ENCODE measurements at regions not wholly inside any gene's neighbourhood (a gene's known extent, or its start where the extent isn't known, plus 50 kb on each side); places are given as distances from the start of the nearest gene placed in this dataset.

DNA sequence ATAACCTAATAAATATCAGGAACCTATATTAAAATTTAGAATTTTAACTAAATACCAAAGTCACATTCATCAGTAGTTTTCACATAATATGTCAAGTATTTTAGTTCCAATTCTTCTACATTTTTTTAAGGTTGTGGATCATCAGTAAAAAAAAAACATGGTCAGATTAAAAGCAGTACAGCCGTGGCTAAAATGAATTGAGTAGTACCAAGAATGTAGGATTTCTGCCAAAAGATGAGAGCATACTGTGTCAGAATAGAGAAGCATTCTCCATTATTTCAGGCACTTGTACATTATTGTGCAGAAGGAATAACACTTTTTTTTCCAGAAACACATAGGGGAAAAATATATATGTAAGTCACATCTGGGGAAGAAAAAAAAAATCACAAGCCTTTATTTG lies 1176.1 kb downstream of the CDH11 start:
- no peak for DNase-seq
- Mint-ChIP-seq H3K27me3 (no peaks in the 10 kb centered on the region), H3K4me1 (no peaks in the 10 kb centered on the region)

DNA sequence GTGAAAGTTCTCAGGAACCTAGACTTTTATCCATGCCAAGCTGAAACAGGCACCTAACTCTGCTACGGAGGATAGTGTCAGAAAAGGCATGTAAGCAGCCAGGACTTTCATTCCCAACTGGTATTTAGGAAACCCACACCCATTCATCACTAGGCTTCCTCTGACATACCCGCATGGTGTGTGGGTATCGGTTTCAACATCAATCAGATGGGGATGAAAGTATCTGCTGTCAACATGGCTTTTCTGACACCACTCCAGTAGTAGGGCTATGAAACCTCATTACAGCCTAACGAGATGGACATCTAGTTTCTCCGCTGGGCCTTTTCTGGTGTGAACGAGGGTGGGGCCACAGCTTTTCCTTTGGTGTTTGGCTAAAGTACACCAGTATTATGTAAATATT lies 1178.3 kb downstream of the CDH11 start:
- no peak for ATAC-seq
- intact Hi-C loops (cut with DNase I, micrococcal nuclease): no loop called here

More for the DNA sequence above, 1176.1 kb downstream of the CDH11 start:
- H3K36me3 Mint-ChIP-seq (ENCODE audit: low read depth): no peaks in the 10 kb centered on the region
- ChIA-PET CTCF (no interaction called here), POLR2A (no interaction called here)
- intact Hi-C loops (cut with DNase I, micrococcal nuclease): no loop called here
- ATAC-seq: no peak
- H3K9me3 Mint-ChIP-seq (ENCODE audit: low read depth): peaks cover 11% of the 10 kb centered on the region
- no peak overlapping the region for H3K4me3 Mint-ChIP-seq
- H3K27ac Mint-ChIP-seq: no peak overlapping the region

DNA sequence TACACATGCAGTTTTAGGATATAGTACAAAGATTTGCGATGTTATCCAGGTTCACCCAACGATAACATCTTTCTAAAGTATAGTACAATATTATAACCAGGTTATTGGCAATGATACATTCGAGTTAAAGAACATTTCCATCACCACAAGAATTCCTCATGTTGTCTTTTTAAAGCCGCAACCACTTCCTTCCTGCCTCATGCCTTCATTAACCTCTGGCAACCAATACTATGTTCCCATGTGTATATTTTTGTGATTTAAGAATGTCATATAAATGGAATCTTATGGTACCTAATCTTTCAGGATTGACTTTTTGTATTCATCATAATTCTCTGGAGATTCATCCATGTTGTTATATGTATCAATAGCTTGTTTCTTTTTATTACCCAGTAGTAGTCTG lies 1183.2 kb downstream of the CDH11 start:
- POLR2A ChIA-PET: no interaction called here
- CTCF ChIA-PET: no interaction called here
- DNase-seq (no peak), ATAC-seq (no peak)
- no peaks in the 10 kb centered on the region for H3K27me3 Mint-ChIP-seq
- no peak overlapping the region for H3K4me3 Mint-ChIP-seq
- no peaks in the 10 kb centered on the region for H3K36me3 Mint-ChIP-seq (ENCODE audit: low read depth)
- H3K9me3 Mint-ChIP-seq (ENCODE audit: low read depth): peaks cover 17% of the 10 kb centered on the region
- H3K4me1 Mint-ChIP-seq: no peaks in the 10 kb centered on the region
- intact Hi-C loops (cut with DNase I, micrococcal nuclease): no loop called here
- no peak overlapping the region for H3K27ac Mint-ChIP-seq

More for the DNA sequence above, 1178.3 kb downstream of the CDH11 start:
- Mint-ChIP-seq H3K4me3 (no peak overlapping the region), H3K27me3 (no peaks in the 10 kb centered on the region), H3K27ac (no peak overlapping the region), H3K9me3 (ENCODE audit: low read depth) (peaks cover 12% of the 10 kb centered on the region), H3K36me3 (ENCODE audit: low read depth) (no peaks in the 10 kb centered on the region), H3K4me1 (no peaks in the 10 kb centered on the region)
- ChIA-PET CTCF (no interaction called here), POLR2A (no interaction called here)
- no peak for DNase-seq

DNA sequence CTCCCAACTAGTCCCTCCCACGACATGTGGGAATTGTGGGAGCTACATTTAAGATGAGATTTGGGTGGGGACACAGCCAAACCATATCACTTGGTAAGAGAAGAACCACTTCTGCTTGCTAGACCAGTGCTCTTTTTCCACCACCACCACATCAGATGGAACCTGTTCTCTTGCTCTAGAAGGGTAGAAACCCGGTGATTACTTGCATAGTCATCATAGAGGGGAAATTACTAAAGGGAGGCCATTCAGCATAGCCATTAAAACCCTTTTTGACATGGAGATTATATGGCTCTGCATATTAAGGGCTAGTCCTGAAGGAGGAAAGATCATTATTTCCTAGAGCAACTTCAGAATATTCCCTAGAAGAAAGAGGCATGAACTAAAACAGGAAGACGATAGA lies 1188.0 kb downstream of the CDH11 start:
- H3K27me3 Mint-ChIP-seq: no peaks in the 10 kb centered on the region
- POLR2A ChIA-PET: no interaction called here
- no peaks in the 10 kb centered on the region for H3K36me3 Mint-ChIP-seq (ENCODE audit: low read depth)
- H3K4me3 Mint-ChIP-seq: no peak overlapping the region
- peaks cover 14% of the 10 kb centered on the region for H3K9me3 Mint-ChIP-seq (ENCODE audit: low read depth)
- no peak overlapping the region for H3K27ac Mint-ChIP-seq
- intact Hi-C loops (cut with DNase I, micrococcal nuclease): no loop called here
- no peaks in the 10 kb centered on the region for H3K4me1 Mint-ChIP-seq
- CTCF ChIA-PET: no interaction called here
- DNase-seq (no peak), ATAC-seq (no peak)

DNA sequence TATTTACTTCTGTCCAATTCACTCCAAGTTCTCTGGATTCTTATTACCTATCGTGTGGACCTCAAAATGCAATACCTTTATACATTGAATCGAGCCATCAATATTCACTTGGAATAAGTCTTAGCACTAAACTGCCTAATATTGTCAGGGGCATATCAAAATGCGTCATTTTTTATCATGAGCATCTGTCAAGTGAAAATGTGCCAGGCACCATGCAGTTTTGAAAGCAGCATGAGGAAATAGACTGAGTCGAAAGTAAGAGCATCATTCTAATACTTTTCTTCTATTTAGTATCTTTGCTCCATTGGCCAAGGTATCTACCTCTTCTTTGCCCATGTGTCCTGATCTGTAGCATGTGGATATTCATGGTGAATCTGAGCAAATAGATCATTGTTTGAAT lies 1193.4 kb downstream of the CDH11 start:
- ATAC-seq: no peak
- ChIA-PET CTCF (no interaction called here), POLR2A (no interaction called here)
- no peak overlapping the region for H3K27ac Mint-ChIP-seq
- H3K4me3 Mint-ChIP-seq: no peak overlapping the region
- no peaks in the 10 kb centered on the region for H3K36me3 Mint-ChIP-seq (ENCODE audit: low read depth)
- no peak for DNase-seq
- peaks cover 25% of the 10 kb centered on the region for H3K9me3 Mint-ChIP-seq (ENCODE audit: low read depth)
- no peaks in the 10 kb centered on the region for H3K27me3 Mint-ChIP-seq
- intact Hi-C loops (cut with DNase I, micrococcal nuclease): no loop called here
- no peaks in the 10 kb centered on the region for H3K4me1 Mint-ChIP-seq

DNA sequence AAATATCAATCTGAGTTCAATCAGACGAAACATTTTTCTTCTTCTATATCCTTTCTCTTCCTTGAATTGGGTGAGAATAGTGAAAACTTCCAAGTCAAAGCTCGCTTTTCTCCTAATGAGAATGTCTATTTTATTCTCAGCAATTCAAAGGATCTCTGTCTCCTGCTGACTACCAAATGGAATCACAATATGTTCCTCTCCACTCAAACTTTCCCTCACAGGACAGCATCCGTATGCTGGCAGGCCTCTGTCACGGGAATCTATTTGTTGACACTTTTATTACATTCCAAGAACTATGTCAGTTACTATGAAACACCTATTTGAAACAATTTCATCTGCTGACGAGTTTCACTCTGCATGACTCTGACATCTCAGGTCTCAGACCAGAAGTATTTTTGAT lies 1196.6 kb downstream of the CDH11 start:
- Mint-ChIP-seq H3K9me3 (ENCODE audit: low read depth) (peaks cover 27% of the 10 kb centered on the region), H3K4me1 (no peaks in the 10 kb centered on the region)

DNA sequence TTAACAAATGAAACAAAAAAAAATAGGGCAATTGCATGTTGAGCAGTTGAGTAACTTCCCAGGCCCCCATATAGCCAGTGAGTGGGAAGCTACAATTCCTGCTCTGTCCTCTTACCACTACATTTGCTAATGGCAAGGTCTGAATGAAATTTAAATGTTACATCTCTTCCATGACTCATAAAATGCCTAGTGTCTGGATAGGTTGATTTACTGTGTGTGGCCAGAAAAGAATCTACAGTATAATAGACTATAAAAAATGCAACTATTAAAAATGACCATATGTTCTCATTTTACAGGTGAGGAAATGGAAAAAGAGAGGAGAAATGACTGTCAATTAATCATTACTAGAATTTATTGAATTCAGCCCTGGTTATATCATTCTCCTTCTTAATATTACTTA lies 1199.3 kb downstream of the CDH11 start:
- intact Hi-C loops (cut with DNase I, micrococcal nuclease): no loop called here
- H3K4me1 Mint-ChIP-seq: no peaks in the 10 kb centered on the region
- no peak overlapping the region for H3K27ac Mint-ChIP-seq
- no peaks in the 10 kb centered on the region for H3K36me3 Mint-ChIP-seq (ENCODE audit: low read depth)
- no peaks in the 10 kb centered on the region for H3K27me3 Mint-ChIP-seq
- peaks cover 25% of the 10 kb centered on the region for H3K9me3 Mint-ChIP-seq (ENCODE audit: low read depth)
- ChIA-PET POLR2A (no interaction called here), CTCF (no interaction called here)
- ATAC-seq: no peak
- DNase-seq: no peak
- no peak overlapping the region for H3K4me3 Mint-ChIP-seq

More for the DNA sequence above, 1196.6 kb downstream of the CDH11 start:
- POLR2A ChIA-PET: no interaction called here
- no peaks in the 10 kb centered on the region for H3K36me3 Mint-ChIP-seq (ENCODE audit: low read depth)
- no peaks in the 10 kb centered on the region for H3K27me3 Mint-ChIP-seq
- no peak overlapping the region for H3K27ac Mint-ChIP-seq
- CTCF ChIA-PET: no interaction called here
- DNase-seq: no peak
- no peak overlapping the region for H3K4me3 Mint-ChIP-seq
- ATAC-seq: no peak
- intact Hi-C loops (cut with DNase I, micrococcal nuclease): no loop called here

DNA sequence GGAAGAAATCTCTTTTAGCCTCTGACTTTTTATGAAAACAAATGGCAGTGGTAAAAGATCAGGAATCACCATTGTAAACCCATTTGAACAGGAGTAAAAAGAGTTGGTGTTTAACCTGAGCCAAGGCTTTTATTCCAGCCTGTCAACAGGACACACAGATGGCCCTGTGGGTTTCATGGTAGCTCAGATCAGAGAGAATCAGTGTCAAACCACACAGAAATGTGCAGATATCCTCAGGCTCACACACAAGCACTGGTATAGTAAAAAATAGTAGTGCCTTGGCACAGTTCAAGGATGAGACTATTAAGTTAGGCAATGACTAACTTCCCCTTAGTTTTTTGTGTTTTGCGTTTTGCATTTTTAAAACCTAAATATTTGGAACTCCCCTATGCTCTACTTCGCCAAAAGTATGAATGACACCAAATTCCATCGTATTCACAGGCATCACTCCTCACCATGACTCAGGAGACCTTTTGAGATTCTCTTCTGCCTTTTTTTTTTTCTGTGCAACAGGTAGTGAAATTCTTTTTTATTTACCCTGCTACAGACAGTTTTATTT lies 1200.0 kb downstream of the CDH11 start:
- intact Hi-C loops (cut with DNase I, micrococcal nuclease): no loop called here
- Mint-ChIP-seq H3K36me3 (ENCODE audit: low read depth) (no peaks in the 10 kb centered on the region), H3K27ac (no peak overlapping the region), H3K4me1 (no peaks in the 10 kb centered on the region), H3K9me3 (ENCODE audit: low read depth) (peaks cover 27% of the 10 kb centered on the region), H3K27me3 (no peaks in the 10 kb centered on the region), H3K4me3 (no peak overlapping the region)
- ChIA-PET POLR2A (no interaction called here), CTCF (no interaction called here)
- ATAC-seq (no peak), DNase-seq (no peak)

DNA sequence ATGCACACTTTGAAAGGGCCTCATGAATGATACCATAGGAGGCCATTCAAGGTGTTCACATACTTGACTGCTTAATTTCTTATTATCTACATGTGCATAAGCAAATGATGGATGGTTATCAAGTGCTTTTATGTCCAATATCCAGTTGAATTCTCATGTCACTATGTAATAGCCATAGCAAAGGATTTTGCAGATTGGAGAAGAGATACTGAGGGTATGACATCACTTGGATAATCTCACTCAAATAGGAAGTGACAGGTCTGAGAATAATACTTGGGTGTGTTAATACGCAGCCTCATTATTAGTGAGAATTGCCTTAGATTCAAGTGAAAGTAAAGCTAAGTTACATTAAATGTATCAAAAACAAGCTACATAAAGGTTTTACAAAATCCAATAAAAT lies 1208.6 kb downstream of the CDH11 start:
- intact Hi-C loops (cut with DNase I, micrococcal nuclease): no loop called here
- Mint-ChIP-seq H3K4me3 (no peak overlapping the region), H3K27ac (no peak overlapping the region), H3K27me3 (no peaks in the 10 kb centered on the region), H3K4me1 (no peaks in the 10 kb centered on the region), H3K9me3 (ENCODE audit: low read depth) (peaks cover 22% of the 10 kb centered on the region), H3K36me3 (ENCODE audit: low read depth) (no peaks in the 10 kb centered on the region)
- CTCF ChIA-PET: no interaction called here
- ATAC-seq: no peak
- DNase-seq: no peak
- POLR2A ChIA-PET: no interaction called here

DNA sequence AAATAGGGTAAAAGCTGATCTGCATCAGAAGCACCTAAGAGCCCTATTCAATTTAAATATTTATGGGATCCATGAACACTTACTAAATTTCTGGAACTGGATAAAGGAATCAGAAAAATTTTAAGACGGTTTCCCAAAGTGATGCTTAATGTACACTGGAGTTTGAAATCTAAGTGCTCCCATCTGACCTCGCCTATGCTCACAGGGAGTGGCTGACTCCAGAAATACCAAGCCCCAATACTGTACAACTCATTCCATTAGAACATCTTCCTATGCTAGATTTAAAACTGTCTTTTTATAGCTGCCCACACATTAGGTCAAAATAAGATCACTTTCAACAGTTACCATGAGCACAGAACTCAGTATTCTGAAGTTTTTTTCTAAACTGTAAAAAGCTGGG lies 1214.6 kb downstream of the CDH11 start:
- Mint-ChIP-seq H3K36me3 (ENCODE audit: low read depth) (no peaks in the 10 kb centered on the region), H3K4me1 (no peaks in the 10 kb centered on the region), H3K27ac (no peak overlapping the region), H3K27me3 (no peaks in the 10 kb centered on the region), H3K9me3 (ENCODE audit: low read depth) (peaks cover 14% of the 10 kb centered on the region), H3K4me3 (no peak overlapping the region)
- CTCF ChIA-PET: interaction anchor here (0.7 kb wide), 1 partner anchor 134 kb away, joined by 3 read pairs; no protein-coding TSS in a partner anchor
- POLR2A ChIA-PET: no interaction called here
- intact Hi-C loops (cut with DNase I, micrococcal nuclease): no loop called here
- no peak for ATAC-seq
- no peak for DNase-seq

DNA sequence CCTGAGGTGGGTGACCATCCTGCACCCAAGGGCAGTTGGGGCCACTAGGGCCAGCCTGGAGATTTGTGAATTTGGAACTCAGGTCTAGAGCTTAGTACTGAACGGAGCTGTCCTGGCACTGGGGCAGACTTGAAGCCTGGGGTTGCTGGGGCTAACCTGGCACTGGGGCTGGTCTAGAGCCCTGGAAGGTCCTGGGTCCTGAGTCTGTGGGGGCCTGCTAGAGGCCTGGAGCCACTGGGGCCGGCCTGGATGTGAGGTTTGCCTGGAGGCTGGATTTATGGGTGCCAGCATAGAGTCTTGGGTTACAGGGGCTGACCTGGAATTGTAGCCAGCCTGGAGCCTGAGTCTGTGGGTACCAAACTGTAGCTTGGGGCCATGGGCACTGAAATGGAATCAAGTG lies 1216.9 kb downstream of the CDH11 start:
- ChIA-PET POLR2A (no interaction called here), CTCF (no interaction called here)
- intact Hi-C loops (cut with DNase I, micrococcal nuclease): no loop called here
- Mint-ChIP-seq H3K27ac (no peak overlapping the region), H3K9me3 (ENCODE audit: low read depth) (peaks cover 12% of the 10 kb centered on the region), H3K36me3 (ENCODE audit: low read depth) (no peaks in the 10 kb centered on the region), H3K27me3 (no peaks in the 10 kb centered on the region), H3K4me1 (no peaks in the 10 kb centered on the region), H3K4me3 (no peak overlapping the region)
- DNase-seq (no peak), ATAC-seq (no peak)

DNA sequence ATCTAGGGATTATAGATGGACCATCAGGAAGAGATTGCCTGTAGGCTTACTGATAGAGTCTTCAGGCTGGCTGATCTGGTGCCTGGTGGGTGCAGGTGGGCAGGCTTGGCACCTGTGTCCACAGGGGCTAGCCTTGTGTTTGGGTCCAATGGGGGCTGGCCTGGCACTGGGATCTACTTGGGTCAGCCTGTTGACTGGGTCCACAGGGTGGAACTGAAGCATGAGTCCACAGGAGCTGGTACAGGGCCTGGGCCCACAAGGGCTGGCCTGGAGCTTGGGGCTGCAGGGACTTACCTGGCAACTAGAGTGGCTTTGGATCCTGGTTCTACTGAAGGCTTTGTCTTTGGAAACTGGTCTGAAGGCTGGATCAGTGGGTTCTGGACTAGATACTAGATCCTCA lies 1217.7 kb downstream of the CDH11 start:
- ChIA-PET POLR2A (interaction anchor here (0.7 kb wide), 1 partner anchor 1733 kb away, joined by 4 read pairs; no protein-coding TSS in a partner anchor), CTCF (no interaction called here)
- Mint-ChIP-seq H3K27me3 (no peaks in the 10 kb centered on the region), H3K36me3 (ENCODE audit: low read depth) (no peaks in the 10 kb centered on the region), H3K27ac (no peak overlapping the region), H3K9me3 (ENCODE audit: low read depth) (peaks cover 14% of the 10 kb centered on the region), H3K4me1 (no peaks in the 10 kb centered on the region), H3K4me3 (no peak overlapping the region)
- DNase-seq (no peak), ATAC-seq (no peak)
- intact Hi-C loops (cut with DNase I, micrococcal nuclease): no loop called here
